ENCODE measurements at regions not wholly inside any gene's neighbourhood (a gene's known extent, or its start where the extent isn't known, plus 50 kb on each side); places are given as distances from the start of the nearest gene placed in this dataset.

- TF ChIP-seq GABPA (IDR thresholded peaks at IDR 0.05 in 1 of 2, conservative IDR thresholded peaks at IDR 0.05 in 1 of 2) (no peak), JUND (IDR thresholded peaks at IDR 0.05) (no peak)
These were observed 402.9 kb upstream of the MAP3K7 start for GRCh38 chr6:90989763-90990162.

Measured in liver (tissue), 2 donors.